Fibroblast of skin of left quadriceps (primary cell): ENCODE measurements at regions not wholly inside any gene's neighbourhood (a gene's known extent, or its start where the extent isn't known, plus 50 kb on each side); places are given as distances from the start of the nearest gene placed in this dataset.
A peak's percentile ranks its signal among the peaks of the same experiment; 100 is the strongest.

Experiments
- DNase-seq, 2 experiments: peaks; one replicate each; pipeline ENCODE4 v3.0.0-alpha.2; 2013; ENCODE audit warnings: low read depth in 2 of 2

DNA sequence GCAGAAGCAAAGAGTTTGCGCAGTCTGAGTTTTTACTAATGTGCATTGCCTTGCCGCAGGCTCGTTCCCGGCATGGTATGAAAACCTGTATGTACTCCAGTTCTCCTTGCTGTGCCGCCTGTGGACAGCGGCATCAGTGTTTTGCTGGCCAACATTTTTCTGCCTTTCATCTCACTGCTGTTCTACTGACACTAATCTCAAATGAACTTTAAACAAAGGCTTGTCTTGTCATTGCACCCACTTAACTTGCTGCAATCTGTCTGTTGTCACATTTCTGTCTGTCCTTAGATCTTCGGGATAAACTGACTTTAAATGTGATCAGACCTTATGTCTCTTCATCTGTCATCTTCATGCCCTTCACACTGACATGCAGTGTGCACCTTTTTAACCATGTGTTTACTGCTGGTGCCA, 71.7 kb upstream of the ZNRF2 start:
- no peak for DNase-seq

DNA sequence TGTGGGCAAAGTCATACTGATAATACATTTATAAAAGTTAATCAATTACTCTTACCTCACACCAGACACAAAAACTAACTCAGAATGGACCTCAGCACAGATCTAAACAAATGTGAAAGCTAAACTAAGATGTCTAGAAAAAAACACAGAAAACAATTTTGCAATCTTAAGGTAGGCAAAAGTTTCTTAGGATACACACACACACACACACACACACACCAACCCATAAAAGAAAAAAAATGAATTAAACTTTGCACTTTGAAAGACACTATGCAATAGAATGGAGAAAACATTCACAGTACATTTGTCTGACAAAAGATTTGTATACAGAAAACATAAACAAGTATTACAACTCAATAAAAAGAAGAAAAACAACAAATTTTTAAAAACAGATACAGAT, 70.8 kb upstream of the ZNRF2 start:
- DNase-seq, result no peak

DNA sequence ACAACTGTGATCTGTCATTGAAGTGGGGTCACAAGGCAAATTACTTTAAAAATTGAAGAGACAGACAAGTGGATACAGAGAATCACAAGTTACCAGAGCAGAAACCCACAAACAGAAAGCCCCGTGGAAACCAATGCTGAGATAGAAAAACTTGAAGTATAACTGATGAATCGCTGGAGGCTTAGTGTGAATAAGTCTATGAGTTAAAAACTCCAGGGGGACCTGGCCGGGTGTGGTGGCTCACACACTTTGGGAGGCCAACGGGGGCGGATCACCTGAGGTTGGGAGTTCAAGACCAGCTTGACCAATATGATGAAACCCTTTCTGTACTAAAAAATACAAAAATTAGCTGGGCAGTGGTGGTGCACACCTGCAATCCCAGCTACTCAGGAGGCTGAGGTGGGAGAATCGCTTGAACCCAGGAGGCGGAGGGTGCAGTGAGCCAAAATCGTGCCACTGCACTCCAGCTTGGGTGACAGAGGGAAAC, 69.7 kb upstream of the ZNRF2 start:
- no peak for DNase-seq

DNA sequence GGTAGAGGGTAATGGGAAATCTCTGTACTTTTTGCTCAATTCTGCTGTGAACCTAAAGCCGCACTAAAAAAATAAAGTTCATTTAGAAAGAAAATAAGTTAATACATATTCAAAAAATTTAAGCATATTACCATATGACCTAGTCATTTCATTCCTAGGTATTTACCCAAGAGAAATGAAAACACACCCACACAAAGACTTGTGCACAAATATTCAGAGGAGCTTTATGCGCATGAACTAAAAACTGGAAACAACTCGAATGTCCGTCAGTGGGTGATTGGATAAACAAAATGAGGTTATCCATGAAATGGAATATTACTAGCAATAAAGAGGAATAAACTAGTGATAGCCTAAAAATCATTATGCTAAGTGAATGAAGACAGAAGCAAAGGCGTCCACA, 62.6 kb upstream of the ZNRF2 start:
- DNase-seq, result no peak

DNA sequence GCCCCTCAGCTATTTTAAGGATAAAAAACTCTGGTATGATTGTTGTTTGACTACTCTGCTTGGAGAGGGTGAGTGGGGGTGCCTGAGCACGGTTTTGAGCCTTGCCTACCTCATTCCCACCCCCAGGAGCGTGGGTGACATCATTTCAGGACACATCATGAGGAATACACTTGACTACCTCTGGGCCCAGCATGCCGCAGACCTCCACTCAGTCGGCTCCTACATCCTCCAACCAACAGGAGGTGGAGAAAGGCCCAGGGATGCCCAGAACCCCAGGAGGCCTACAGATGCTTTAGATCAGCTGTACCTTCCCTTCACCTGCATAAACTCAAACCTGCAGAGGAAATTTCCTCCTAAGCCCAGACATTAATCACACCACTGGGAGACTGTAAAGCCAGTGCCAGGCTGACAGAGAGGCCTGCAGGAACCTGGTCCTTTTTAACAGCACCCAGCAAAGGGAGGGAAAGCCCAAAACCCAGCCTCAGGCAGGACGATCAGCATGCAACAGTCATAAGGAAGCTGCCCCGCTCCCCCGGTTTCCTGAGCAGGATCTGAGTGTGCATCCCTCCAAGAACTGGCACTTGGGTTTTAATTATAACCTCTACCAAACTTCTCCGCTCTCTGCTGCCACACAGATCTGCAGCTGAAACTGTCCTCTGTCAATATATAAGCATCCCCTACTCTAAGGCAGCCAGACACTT, 61.7 kb upstream of the ZNRF2 start:
- no peak for DNase-seq

DNA sequence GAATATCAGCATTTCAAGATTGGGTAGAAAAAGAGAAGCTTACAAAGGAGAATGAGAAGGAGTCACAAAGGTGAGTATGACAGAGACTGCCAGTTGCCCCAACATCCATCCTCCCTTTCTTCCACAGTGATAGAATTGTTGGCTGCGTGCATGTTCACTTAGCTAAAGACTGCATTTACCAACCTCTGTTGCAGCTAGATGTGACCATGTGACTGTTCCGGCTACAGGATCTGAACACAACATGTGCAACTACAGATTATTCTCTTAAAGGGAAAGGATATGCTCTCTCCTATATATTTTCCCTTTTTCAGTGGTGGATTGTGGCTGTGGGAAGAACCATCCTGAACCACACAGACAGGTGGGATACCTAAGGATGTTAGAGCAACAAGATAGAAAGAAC, 60.5 kb upstream of the ZNRF2 start:
- no peak for DNase-seq

DNA sequence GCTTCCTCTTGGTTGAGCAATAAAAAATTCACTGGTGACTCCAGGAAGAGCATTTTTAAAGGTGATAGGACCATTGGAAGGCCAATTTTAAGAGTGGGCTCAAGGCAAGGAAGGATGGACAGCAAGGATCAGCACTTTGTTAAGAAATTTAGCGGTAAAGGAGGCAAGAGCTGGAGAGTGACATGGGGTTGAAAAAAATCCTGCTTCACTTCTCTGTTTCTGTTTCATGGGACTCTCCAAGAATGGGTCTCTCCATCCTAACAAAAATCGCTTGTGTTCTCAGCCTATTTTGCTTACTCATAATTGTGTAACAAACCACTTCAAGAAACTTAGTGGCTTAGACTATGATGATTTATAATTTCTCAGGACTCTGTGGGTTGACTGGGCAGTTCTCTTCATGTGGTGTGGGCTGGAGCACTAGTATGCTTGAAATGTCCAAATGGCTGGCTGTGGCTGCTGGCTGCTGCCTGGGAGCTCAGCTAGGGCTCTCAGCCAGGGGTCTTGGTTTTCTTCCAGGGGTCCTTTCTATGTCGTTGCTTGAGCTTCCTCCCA, 59.8 kb upstream of the ZNRF2 start:
- peak; percentile 62 to 67 for DNase-seq

DNA sequence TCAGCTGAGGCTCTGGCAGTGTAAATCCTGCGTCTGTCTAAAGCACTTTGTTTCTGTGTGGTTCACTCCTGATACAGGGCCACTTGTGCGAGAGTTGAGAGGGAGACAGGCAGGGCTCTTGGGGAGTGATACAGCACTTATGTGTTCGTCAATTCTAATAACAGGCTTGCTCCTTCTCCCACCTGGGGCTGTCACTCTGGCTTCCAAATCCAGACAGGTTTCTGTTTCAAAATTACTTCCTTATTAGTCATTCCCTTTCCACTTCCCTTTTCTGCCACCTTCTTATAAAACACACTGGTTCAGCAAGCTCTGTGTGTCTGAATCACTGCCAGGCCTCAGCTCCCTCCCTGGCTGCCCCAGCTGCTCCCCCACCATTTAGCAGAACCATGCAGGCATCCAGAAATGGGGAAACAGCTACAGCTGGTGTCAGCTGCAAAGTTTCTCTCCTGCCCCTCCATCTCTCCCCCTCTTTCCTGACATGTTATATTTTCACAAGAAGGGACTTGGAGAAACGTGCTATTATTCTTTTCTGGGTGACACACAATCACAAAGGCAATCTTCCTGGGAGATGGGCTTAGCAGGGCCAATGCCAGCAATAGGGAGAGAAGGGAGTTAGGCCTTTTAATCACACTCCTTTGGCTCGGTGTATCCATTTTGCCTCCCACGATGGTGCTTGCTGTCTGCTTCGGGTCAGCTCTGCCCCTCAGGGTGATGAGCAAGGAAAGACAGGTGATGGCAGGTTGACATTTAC, 58.4 kb upstream of the ZNRF2 start:
- DNase-seq, result no peak

DNA sequence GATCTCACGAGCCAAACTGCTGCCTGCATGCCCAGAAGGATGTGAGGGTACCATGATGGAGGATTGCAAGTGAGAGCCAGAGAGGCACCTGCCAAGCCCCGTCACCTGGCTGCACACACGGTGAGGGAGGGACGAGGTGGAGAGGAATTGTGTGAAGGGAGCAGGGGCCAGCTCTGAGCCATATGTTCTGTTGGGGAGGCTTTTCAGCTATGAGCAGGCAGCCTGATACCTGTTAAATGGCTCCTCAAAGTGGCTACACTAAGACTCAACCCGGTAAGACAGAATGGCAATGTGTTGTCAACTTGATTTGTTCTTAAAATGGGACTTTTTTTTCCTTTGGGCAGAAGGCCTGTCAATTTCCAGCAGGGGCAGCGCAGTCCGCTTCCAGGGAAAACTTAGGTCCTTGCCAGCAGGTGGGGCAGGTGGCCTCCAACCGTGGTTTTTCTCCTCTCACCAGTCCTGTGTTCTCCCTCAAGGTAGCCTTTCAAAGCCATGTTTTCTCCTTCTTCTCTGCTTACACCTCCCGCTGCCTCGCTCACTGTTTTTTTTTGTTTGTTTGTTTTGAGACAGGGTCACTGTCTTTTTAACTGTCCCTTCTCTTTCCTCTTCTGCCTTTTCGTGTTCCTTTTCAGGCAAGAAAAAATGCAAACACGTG, 57.7 kb upstream of the ZNRF2 start:
- no peak for DNase-seq

DNA sequence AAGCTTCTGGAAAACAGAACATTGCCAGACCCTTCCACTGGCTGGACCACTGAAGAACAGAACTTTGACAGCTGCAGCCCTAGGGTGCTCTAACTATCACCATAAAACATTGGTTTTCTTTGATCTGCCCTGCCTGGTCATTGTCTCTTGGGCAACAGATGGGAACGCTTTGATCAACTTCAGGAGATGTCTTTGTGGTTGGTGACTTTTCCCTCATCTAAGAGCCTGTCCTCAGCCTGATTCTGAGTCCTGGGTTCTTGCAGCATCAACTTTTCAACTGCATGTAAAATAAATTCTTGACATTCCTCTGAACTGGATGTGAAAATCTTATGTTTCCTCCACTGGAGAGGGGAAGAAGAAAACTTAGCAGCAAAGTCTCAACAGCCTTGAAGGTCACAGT, 53.1 kb upstream of the ZNRF2 start:
- DNase-seq, result no peak

DNA sequence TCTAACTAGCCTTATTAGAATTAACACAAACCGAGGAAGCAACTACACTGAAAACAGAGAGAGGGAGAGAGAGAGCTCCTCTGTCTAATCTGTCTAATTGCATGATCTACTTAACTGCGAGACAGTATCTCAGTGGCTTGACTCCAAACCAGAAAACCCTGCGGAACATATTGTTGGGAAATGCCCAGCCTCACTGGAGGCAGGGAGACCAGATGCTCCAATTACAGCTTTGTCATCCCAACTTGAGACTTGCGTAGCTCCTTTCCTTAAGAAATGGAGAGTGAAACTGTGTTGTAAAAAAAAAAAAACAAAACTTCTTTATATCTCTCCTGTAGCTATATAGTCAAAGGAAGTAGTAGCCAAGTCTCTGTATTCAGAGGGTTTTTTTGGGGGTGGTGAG, 52.0 kb upstream of the ZNRF2 start:
- no peak for DNase-seq
